NOMO-1 treated with DMSO at 0.1 percent for 48 hours (cell line): ENCODE measurements at regions not wholly inside any gene's neighbourhood (a gene's known extent, or its start where the extent isn't known, plus 50 kb on each side); places are given as distances from the start of the nearest gene placed in this dataset.
A peak's percentile ranks its signal among the peaks of the same experiment; 100 is the strongest.
"Not testable (repeated sequence)": the region's sequence is repeated elsewhere in the genome, so short reads cannot be mapped to it uniquely, and the experiment has no call there.

Experiments used
- DNase-seq: peaks from one replicate; lab custom pipeline; 2025; ENCODE audit not compliant: unreplicated experiment; lab: John Stamatoyannopoulos, UW

- no peak for DNase-seq
Observed at GRCh38 chr2:235105821-235106359, 154.1 kb downstream of the SH3BP4 start.

- DNase-seq, result no peak
Observed at GRCh38 chr2:235106874-235107639, 155.2 kb downstream of the SH3BP4 start.

GRCh38 chr2:235107640-235107951 is 155.8 kb downstream of the SH3BP4 start:
- no peak for DNase-seq

DNA sequence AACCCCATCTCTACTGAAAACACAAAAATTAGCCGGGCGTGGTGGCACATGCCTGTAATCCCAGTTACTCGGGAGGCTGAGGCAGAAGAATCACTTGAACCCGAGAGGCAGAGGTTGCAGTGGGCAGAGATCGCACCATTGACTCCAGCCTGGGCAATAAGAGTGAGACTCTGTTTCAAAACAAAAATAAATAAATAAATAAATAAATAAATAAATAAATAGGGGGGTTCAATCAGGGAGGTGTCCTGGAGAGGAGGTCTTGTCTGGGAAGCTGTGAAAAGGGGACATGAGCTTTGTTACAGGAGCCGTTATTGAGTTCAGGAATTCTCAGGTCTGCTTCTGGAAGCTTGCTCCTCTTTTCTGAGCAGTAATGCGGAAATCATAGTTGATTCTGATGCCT is 157.7 kb downstream of the SH3BP4 start:
- DNase-seq, result not testable (repeated sequence)

DNA sequence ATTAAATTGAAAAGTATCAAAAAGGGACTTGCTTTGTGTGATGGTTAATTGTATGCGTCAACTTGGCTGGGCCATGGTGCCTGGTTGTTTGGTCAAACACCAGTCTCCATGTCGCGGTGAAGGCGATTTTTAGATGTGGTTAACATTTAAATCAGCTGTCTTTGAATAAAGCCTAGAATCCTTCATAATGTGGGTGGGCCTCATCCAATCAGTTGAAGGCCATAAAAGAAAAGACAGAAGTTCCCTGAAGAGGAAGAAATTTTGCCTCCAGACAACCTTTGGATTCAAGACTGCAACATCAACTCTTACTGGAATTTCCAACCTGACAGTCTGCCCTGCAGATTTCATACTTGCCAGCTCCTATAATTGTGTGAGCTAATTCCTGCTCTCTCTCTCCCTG is 160.5 kb downstream of the SH3BP4 start:
- no peak for DNase-seq

DNA sequence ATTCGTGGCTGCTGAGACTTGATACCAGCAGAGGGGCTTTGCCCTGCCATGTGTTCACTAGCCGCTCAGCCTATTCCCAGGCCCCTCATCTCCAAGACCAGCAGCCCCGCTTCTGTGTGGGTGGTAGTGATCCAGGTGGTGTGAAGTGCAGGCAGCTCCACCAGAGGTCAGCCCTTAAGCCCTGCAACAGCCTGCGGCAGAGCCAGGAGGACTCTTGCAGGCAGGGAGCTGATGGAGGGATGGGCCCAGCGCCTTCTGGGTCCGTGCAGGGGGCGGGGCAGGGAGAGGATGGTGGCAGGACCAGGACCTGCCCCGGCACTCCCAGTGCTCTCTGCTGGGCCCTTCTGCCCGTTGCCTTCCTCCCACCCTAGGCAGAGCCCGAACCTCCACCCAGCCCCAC is 162.0 kb downstream of the SH3BP4 start:
- DNase-seq, result no peak

GRCh38 chr2:235114286-235114685 is 162.5 kb downstream of the SH3BP4 start:
- no peak for DNase-seq

DNA sequence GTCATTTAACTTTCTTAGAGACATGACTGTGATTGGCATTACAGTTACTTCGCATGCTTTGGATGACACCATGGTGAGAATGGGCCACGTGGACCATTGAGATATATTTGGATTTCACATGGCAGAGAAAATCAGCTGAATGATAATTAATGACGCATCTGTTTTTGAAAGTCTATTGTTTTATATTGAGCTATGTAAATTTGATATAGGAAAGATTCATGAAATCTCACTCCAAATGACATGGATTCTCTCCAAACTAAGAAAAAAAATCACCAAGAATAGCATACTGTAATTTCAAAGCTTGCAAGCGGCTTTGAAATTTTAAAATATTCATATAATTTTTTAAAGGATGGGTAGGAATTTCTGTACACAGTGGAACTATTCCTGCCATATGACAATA is 163.7 kb downstream of the SH3BP4 start:
- DNase-seq, result no peak

DNA sequence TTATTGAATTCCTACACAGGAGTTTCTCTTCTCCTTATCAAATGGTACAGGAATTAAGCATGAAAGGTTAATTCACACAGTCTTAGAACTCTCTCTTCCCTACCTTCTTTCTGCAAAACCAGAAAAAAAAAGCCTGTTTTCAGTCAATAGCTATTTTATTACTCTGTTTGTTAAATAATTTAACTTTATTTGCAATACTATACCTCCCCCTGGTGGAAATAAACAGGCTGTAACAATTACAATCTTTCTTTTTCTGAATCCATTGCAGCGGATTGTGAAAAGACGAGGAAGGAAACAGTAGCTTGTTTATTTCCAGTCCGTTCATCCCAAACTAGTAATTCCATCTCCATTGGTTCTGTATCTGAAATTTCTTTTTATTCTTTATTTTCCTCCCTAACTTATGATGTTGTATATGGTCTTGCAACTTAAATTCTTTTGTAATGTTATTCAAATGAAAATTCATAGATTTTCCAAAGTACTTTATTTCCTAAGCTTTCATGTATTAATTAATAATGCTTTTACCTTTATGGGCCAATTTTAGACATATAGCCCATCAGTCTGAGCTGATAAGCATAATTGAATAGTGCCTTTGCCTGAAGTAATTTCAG is 165.2 kb downstream of the SH3BP4 start:
- DNase-seq, result peak; percentile 58

- DNase-seq, result no peak
Observed at GRCh38 chr2:235126768-235127167, 175.0 kb downstream of the SH3BP4 start.

DNA sequence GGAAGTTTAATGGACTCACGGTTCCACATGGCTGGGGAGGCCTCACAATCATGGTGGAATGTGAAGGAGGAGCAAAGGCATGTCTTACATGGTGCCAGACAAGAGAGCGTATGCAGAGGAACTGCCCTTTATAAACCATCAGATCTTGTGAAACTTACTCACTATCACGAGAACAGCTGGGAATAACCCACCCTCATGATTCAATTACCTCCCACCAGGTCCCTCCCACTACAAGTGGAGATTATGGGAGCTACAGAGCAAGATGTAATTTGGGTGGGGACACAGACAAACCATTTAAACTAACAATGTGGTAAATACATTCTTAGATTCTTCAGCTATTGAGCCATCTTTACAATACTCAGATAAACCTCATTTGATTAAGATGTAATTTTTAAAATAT is 176.1 kb downstream of the SH3BP4 start:
- DNase-seq, result no peak

DNA sequence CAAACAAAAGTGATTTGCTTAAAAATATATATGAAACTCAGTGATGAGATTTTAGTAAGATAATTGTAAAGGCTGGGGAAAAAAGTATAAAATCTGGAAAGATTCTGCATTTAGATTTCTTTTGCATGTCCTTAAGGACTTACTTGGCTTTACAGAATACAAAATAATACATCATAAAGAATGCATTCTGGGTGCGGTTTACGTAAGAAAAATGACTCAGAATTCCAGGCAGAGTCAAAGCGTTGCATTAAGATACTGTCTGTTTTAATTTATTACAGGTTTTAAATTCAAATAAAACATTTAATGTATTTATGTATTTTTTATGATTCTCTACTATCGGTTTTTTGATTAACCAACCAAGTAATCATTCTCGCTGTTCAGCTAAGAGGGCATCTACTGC is 178.0 kb downstream of the SH3BP4 start:
- no peak for DNase-seq

DNA sequence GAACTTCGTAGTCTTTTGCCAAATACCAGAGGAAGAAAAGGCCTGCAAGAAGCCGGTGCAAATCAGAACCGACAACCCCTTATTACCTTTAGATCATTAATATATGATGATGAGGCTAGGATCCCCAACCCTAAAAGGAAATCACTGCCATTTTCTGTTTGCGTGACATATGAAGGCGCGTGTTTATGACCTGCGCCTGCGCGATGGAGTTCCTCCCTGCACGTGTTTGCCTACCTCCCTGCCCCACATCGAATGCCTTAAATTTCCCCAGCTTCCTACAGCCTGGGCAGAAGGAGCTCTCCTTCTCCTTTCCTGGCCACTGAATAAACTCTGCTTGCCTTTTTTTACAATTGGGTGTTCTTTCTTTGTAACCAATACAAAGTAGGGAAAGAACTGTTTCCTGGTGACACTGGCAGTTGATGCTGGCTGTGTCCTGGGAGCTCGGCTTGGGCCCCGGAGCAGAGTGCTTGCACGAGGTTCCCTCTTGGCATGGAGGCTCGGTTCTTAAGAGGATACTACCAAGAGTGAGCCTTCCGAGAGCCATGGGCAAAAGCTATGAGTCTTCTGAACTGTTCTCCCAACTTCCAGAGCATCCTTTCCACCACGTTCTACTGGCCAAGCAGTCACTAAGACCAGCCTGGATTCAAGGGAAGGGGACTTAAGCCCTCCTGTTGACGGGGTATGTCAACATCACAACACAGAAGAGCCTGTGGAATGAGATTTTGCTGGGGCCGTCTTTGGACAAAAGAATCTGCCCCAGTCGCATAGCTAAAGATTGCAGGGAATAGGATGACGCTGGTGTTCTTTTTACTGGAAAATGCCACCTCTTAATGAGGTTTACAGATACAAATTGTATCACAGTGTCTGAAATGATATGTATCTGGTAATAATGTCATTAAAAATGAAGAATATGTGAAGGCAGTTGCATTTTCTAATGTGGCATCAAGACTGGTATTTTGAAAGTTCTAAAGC is 179.8 kb downstream of the SH3BP4 start:
- no peak for DNase-seq

GRCh38 chr2:235132651-235133050 is 180.8 kb downstream of the SH3BP4 start:
- DNase-seq, result no peak

DNA sequence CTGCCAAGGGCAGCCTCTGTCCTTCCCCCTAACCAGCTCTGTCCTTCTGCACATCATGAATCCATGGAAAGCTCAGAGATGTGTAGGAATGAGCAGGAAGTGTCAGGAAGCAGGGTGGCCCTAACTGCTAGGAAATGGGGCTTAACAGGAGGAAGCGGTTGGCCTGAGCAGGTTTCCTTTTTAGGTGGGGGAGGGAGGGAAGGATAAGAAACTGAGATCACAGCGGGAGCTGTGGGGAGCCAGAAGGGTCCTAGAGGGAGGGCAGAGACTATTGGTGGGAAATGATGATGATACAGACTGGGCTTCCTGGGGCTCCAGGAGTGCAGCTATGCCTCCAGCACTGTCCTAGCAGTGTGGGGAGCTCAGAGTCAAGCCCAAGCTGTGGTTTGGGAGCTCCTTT is 182.0 kb downstream of the SH3BP4 start:
- no peak for DNase-seq

GRCh38 chr2:235134420-235134819 is 182.6 kb downstream of the SH3BP4 start:
- no peak for DNase-seq

GRCh38 chr2:235135195-235135965 is 183.6 kb downstream of the SH3BP4 start:
- DNase-seq, result no peak

DNA sequence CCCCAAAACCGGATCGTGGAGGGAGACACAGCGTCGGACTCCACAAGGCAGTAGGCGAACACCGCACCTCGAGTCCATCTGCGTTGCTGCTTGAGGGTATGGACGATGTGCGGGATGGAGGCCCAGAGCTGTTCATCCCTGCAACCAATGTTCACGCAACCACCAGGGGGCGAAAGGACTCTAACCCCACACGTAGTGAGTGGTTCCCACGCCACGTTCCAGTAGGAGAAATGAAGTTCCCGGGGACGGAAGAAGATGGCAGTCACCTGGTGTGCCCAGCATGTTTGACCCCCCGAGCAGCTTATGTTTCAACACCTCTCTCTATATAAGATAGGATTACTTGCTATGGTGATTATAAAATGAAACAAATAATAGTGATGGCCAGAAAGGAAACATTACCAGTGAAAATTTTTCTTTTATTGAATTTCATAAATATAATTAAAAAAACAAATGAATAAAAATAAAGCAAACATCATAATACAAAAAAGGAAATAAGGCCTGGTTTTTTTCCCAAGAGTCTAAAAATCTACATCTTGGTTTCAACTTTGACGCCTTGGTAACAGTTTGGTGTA is 184.3 kb downstream of the SH3BP4 start:
- peak; percentile 24 for DNase-seq

DNA sequence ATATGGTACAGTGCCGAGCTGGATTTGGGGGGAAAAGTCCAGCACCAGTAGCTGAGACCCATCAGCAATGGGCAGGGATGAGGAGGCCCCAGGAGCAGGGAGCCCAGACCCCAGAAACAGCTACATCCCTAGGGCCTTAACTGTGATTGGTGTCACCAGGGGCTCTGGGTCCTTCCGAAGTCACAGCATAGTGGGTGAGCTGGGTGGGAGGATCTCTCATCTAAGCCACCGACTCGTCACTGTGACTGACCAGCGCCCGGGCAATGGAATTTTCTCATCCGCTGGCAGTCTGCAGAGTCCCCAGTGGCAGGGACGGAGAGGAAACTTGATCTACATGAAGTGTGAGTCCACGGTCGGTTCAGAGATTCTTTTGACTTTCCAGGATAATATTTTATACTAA is 186.5 kb downstream of the SH3BP4 start:
- no peak for DNase-seq

DNA sequence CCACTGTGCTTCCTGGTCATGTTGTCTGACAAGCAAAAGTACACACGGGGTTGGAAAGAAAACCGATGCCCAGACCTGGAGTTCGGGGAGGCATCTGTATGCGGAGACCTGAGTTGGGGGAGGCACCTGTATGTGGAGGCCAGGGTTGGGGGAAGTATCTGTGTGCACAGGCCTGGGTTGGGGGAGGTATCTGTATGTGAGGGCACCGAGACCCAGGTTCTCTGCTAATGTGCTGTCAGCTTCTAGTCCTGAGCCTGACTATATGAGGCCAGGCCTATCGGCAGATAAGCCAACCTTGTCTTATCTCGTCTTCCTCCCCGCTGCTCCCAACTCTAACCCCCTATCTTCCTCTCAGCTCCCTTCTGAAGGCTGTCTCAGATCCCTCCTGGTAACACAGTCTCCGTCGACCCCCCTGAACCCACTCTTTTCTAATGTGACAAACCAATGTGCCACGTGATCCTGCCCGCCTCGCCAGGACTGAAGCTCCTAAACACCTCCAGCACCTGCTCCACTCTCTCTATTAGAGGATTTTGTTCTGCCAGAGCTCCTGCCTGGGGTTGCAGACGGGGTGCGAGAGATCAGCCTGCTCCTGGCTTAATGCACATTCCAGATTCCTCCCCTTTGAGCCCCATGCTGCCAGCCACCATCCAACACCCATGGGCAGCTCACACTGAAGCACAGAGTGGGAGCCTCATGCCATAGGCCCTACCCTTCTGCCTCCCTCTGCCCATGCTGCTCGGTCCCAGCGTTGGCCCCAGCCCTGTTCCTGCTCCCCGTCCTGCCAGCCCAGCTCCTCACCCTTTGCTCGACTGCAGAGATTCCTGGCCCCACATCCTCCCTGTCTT is 188.4 kb downstream of the SH3BP4 start:
- no peak for DNase-seq
